IMR-90 (cell line): ENCODE measurements at regions not wholly inside any gene's neighbourhood (a gene's known extent, or its start where the extent isn't known, plus 50 kb on each side); places are given as distances from the start of the nearest gene placed in this dataset.

Source experiments
- ATAC-seq: fragments of 200-7000 bp; cut with Tn5 transposase; 2 replicates; pipeline ENCODE4 v1.9.1; 2020; ENCODE audit warnings: low read depth, mild to moderate bottlenecking, moderate library complexity
- BruUV-seq: library from RNA; stranded (reverse); fragments of 400-500 nt; replicated peaks from 2 replicates; lab custom pipeline; 2021; lab: Mats Ljungman, UMichigan
- CTCF ChIA-PET: fragments of 300-600 bp; formaldehyde crosslinking; extraction: SDS; loops from one replicate; lab custom pipeline; 2021; ENCODE audit warnings: antibody characterized with exemption; lab: Yijun Ruan, JAX
- POLR2A ChIA-PET: fragments of 300-600 bp; sonication (Branson Sonifier 250); formaldehyde crosslinking; loops from one replicate; lab custom pipeline; 2022; ENCODE audit warnings: antibody characterized with exemption; ENCODE audit not compliant: unreplicated experiment; lab: Charles Lee
- DNase-seq: peaks from one replicate; pipeline ENCODE4 v3.0.0; 2013
- H2AFZ ChIP-seq: replicated peaks from 2 replicates; pipeline ENCODE3; 2013; ENCODE audit warnings: low read length, mild to moderate bottlenecking; ENCODE audit not compliant: poor library complexity
- H2AK5ac ChIP-seq: 2 replicates; pipeline ENCODE4 v1.6.1; 2013; ENCODE audit warnings: low read depth, low read length, inconsistent platforms
- H2AK9ac ChIP-seq: replicated peaks from 2 replicates; pipeline ENCODE3; 2013; ENCODE audit warnings: mild to moderate bottlenecking, low read depth, low read length, moderate library complexity; ENCODE audit not compliant: poor library complexity
- H2BK120ac ChIP-seq: 2 replicates; pipeline ENCODE4 v1.6.1; 2013; ENCODE audit warnings: low read depth, low read length, inconsistent platforms
- H2BK15ac ChIP-seq: 3 replicates; pipeline ENCODE4 v1.6.1; 2013; ENCODE audit warnings: low read depth, low read length, inconsistent platforms
- H2BK20ac ChIP-seq: 2 replicates; pipeline ENCODE4 v1.6.1; 2013; ENCODE audit warnings: low read depth, mild to moderate bottlenecking, inconsistent platforms, low read length, moderate library complexity
- H2BK5ac ChIP-seq: 2 replicates; pipeline ENCODE4 v1.6.1; 2013; ENCODE audit warnings: mild to moderate bottlenecking, low read depth, low read length, inconsistent platforms; ENCODE audit not compliant: poor library complexity, severe bottlenecking
- H3K14ac ChIP-seq: replicated peaks from 2 replicates; pipeline ENCODE4 v1.6.1; 2013; ENCODE audit warnings: low read depth, low read length, inconsistent platforms
- H3K18ac ChIP-seq: 2 replicates; pipeline ENCODE4 v1.6.1; 2013; ENCODE audit warnings: low read depth, low read length, control low read depth
- H3K23ac ChIP-seq: 2 replicates; pipeline ENCODE4 v1.6.1; 2013; ENCODE audit warnings: low read depth, low read length, inconsistent platforms
- H3K27ac ChIP-seq: 2 replicates; pipeline ENCODE4 v1.5.1; 2013; ENCODE audit warnings: mild to moderate bottlenecking, control low read depth, low read length; ENCODE audit not compliant: insufficient read depth
- H3K27me3 ChIP-seq: 2 replicates; pipeline ENCODE4 v1.6.1; 2013; ENCODE audit warnings: low read length; ENCODE audit not compliant: control insufficient read depth, insufficient read depth
- H3K36me3 ChIP-seq: 2 replicates; pipeline ENCODE4 v1.6.1; 2013; ENCODE audit warnings: low read length, mixed read lengths; ENCODE audit not compliant: control insufficient read depth, insufficient read depth
- H3K4ac ChIP-seq: 2 replicates; pipeline ENCODE4 v1.6.1; 2013; ENCODE audit warnings: low read depth, low read length, inconsistent platforms
- H3K4me1 ChIP-seq: 2 replicates; pipeline ENCODE4 v1.6.1; 2013; ENCODE audit warnings: low read length, mixed read lengths; ENCODE audit not compliant: control insufficient read depth, insufficient read depth
- H3K4me2 ChIP-seq: 2 replicates; pipeline ENCODE4 v1.6.1; 2013; ENCODE audit warnings: low read depth, mild to moderate bottlenecking, control low read depth, low read length, moderate library complexity
- H3K4me3 ChIP-seq: 2 replicates; pipeline ENCODE4 v1.5.1; 2013; ENCODE audit warnings: low read depth, mild to moderate bottlenecking, control low read depth, low read length, moderate library complexity; ENCODE audit not compliant: insufficient read depth
- H3K56ac ChIP-seq: 2 replicates; pipeline ENCODE4 v1.6.1; 2013; ENCODE audit warnings: low read length, inconsistent platforms; ENCODE audit not compliant: insufficient read depth; ENCODE audit errors: extremely low read depth
- H3K79me1 ChIP-seq, 2 experiments: 2 replicates each; pipeline ENCODE4 v1.6.1; 2013; ENCODE audit warnings: low read length in 2 of 2, inconsistent platforms in 1 of 2, low read depth in 1 of 2
- H3K9ac ChIP-seq: 2 replicates; pipeline ENCODE4 v1.6.1; 2013; ENCODE audit warnings: low read depth, low read length, control low read depth
- H3K9me1 ChIP-seq: 2 replicates; pipeline ENCODE4 v1.6.1; 2013; ENCODE audit warnings: low read length, inconsistent platforms; ENCODE audit not compliant: insufficient read depth
- H3K9me3 ChIP-seq: 2 replicates; pipeline ENCODE4 v1.6.1; 2013; ENCODE audit warnings: low read length; ENCODE audit not compliant: control insufficient read depth, insufficient read depth
- H4K20me1 ChIP-seq: 2 replicates; pipeline ENCODE4 v1.6.1; 2013; ENCODE audit warnings: low read length, inconsistent platforms; ENCODE audit not compliant: insufficient read depth
- H4K5ac ChIP-seq: 2 replicates; pipeline ENCODE4 v1.6.1; 2013; ENCODE audit warnings: mild to moderate bottlenecking, low read depth, low read length, control low read depth
- H4K8ac ChIP-seq, 2 experiments: 2 replicates each; pipeline ENCODE4 v1.6.1; 2013; ENCODE audit warnings: low read depth in 2 of 2, low read length in 2 of 2, control low read depth in 1 of 2, inconsistent platforms in 1 of 2
- H4K91ac ChIP-seq: 2 replicates; pipeline ENCODE4 v1.6.1; 2013; ENCODE audit warnings: low read depth, low read length, inconsistent platforms; ENCODE audit not compliant: insufficient read depth
- BHLHE40 ChIP-seq: fragments of 150-350 bp; IDR thresholded peaks from 2 replicates; pipeline ENCODE4 v1.6.1; 2016; ENCODE audit warnings: mild to moderate bottlenecking, low read depth, low read length
- CHD1 ChIP-seq: IDR thresholded peaks from 2 replicates; pipeline ENCODE4 v1.6.1; 2012; ENCODE audit warnings: low read depth, low read length, improper control_type of control experiment
- CTCF ChIP-seq: conservative IDR thresholded peaks from 2 replicates; pipeline ENCODE4 v1.5.1; 2012; ENCODE audit warnings: mild to moderate bottlenecking, low read depth, low read length, improper control_type of control experiment
- ELK1 ChIP-seq: fragments of 150-350 bp; IDR thresholded peaks from 2 replicates; pipeline ENCODE4 v1.6.1; 2016; ENCODE audit warnings: low read depth, mild to moderate bottlenecking, low read length, moderate library complexity, borderline replicate concordance
- MAFK ChIP-seq: IDR thresholded peaks from 2 replicates; pipeline ENCODE4 v1.6.1; 2012; ENCODE audit warnings: low read depth, low read length, improper control_type of control experiment
- MAZ ChIP-seq: IDR thresholded peaks from 2 replicates; pipeline ENCODE4 v1.6.1; 2012; ENCODE audit warnings: low read depth, mild to moderate bottlenecking, low read length, improper control_type of control experiment, moderate library complexity, borderline replicate concordance
- POLR2A ChIP-seq: IDR thresholded peaks from 2 replicates; pipeline ENCODE4 v1.6.1; 2012; ENCODE audit warnings: mild to moderate bottlenecking, low read depth, low read length
- RAD21 ChIP-seq: IDR thresholded peaks from 2 replicates; pipeline ENCODE4 v1.6.1; 2012; ENCODE audit warnings: low read length, improper control_type of control experiment
- RCOR1 ChIP-seq: IDR thresholded peaks from 2 replicates; pipeline ENCODE4 v1.6.1; 2012; ENCODE audit warnings: mild to moderate bottlenecking, low read length, improper control_type of control experiment; ENCODE audit not compliant: insufficient replicate concordance
- RFX5 ChIP-seq: IDR thresholded peaks from 2 replicates; pipeline ENCODE4 v1.8.0; 2012; ENCODE audit warnings: low read depth, mild to moderate bottlenecking, low read length, moderate library complexity
- SMC3 ChIP-seq: fragments of 150-350 bp; IDR thresholded peaks from 2 replicates; pipeline ENCODE4 v1.6.1; 2016; ENCODE audit warnings: low read depth, mild to moderate bottlenecking, antibody characterized with exemption, low read length, moderate library complexity
- USF2 ChIP-seq: fragments of 150-350 bp; IDR thresholded peaks from 2 replicates; pipeline ENCODE4 v1.6.1; 2017; ENCODE audit warnings: mild to moderate bottlenecking, antibody characterized with exemption, low read length, low read depth
- WGBS, 2 experiments: methylation state at CpG; one replicate each; pipeline versions ENCODE4 v1.1.5 to v1.1.7; 2013; ENCODE audit warnings: missing lambda C conversion rate in 2 of 2; ENCODE audit not compliant: insufficient read length in 1 of 2; ENCODE audit errors: extremely low coverage in 2 of 2; 5-methylcytosine and 5-hydroxymethylcytosine counted together
- dilution Hi-C: fragments of 300-500 bp; cut with HindIII; formaldehyde crosslinking; loops from one replicate; pipeline ENCODE4 v1.14.3; 2018; ENCODE audit warnings: low sequenced_read_pairs; ENCODE audit not compliant: unreplicated experiment
- in situ Hi-C: fragments of 300-500 bp; cut with MboI; formaldehyde crosslinking; loops from 3 replicates; pipeline ENCODE4 v1.14.3; 2019; ENCODE audit warnings: low sequenced_read_pairs, inconsistent platforms, mixed read lengths
- intact Hi-C: fragments of 100-400 bp; cut with micrococcal nuclease; formaldehyde crosslinking; loops from 2 replicates; pipeline ENCODE4 v1.10.0; 2022

- dilution Hi-C loops: no loop called here
- Histone ChIP-seq H4K8ac (no peak overlapping the region), H3K9me1 (no peaks in the 10 kb centered on the region), H3K36me3 (no peaks in the 10 kb centered on the region), H2BK20ac (no peak overlapping the region), H3K56ac (no peak overlapping the region), H3K4ac (no peak overlapping the region), H4K20me1 (no peaks in the 10 kb centered on the region), H2BK120ac (no peak overlapping the region), H3K79me1 (no peaks in the 10 kb centered on the region), H3K18ac (no peak overlapping the region), H3K9ac (no peak overlapping the region), H3K14ac (no peak overlapping the region), H3K27me3 (peaks cover 4% of the 10 kb centered on the region), H2AFZ (no peak overlapping the region), H2AK5ac (no peak overlapping the region), H2BK15ac (no peak overlapping the region), H3K27ac (no peak overlapping the region), H3K9me3 (no peaks in the 10 kb centered on the region), H3K4me1 (no peaks in the 10 kb centered on the region), H3K23ac (no peak overlapping the region), H3K4me2 (no peak overlapping the region), H3K4me3 (no peak overlapping the region), H4K5ac (no peak overlapping the region), H2BK5ac (no peak overlapping the region), H2AK9ac (no peak overlapping the region), H4K91ac (no peak overlapping the region)
- in situ Hi-C loops: no loop called here
- intact Hi-C loops: no loop called here
- ChIA-PET CTCF (no interaction called here), POLR2A (no interaction called here)
- 60% methylated on average over 1 of the region's 5 CpGs; no CpG with 5 or more reads in 1 of the 2 experiments for WGBS, 2 experiments
- BruUV-seq: no TSS peak
- ATAC-seq (no peak), DNase-seq (no peak)
- no peak for TF ChIP-seq BHLHE40
- TF ChIP-seq MAZ: no peak
- TF ChIP-seq RAD21: no peak
- no peak for TF ChIP-seq RCOR1
- TF ChIP-seq USF2: no peak
- no peak for TF ChIP-seq CHD1
- no peak for TF ChIP-seq SMC3
- no peak for TF ChIP-seq ELK1
- no peak for TF ChIP-seq MAFK
- TF ChIP-seq CTCF: no peak
- no peak for TF ChIP-seq RFX5
- TF ChIP-seq POLR2A: no peak
These were observed 128.9 kb upstream of the DCLK2 start for GRCh38 chr4:149949381-149949780.
